ENCODE measurements at regions not wholly inside any gene's neighbourhood (a gene's known extent, or its start where the extent isn't known, plus 50 kb on each side); places are given as distances from the start of the nearest gene placed in this dataset.

- Histone ChIP-seq H3K27ac (ENCODE audit: low read depth, low read length) (no peak overlapping the region), H2BK15ac (ENCODE audit: low read length) (no peak overlapping the region), H3K79me1 (ENCODE audit: low read depth, low read length) (no peaks in the 10 kb centered on the region), H3K79me2 (ENCODE audit: control insufficient read depth in 1 of 2, insufficient read depth in 2 of 2, low read length in 2 of 2) (no peaks in the 10 kb centered on the region), H3K36me3 (ENCODE audit: control insufficient read depth in 2 of 4, insufficient read depth in 4 of 4, low read length in 3 of 4) (no peaks in the 10 kb centered on the region), H4K91ac (replicated peaks; ENCODE audit: insufficient read length, low read length) (no peak overlapping the region), H2AK5ac (ENCODE audit: low read depth, low read length) (no peak overlapping the region), H3K4me1 (replicated peaks in 1 of 4; ENCODE audit: control insufficient read depth in 3 of 4, insufficient read depth in 4 of 4, low read length in 3 of 4) (no peaks in the 10 kb centered on the region), H4K8ac (ENCODE audit: extremely low read depth, insufficient read depth, low read length) (no peak overlapping the region), H3K27me3 (replicated peaks in 1 of 4; ENCODE audit: control insufficient read depth in 3 of 4, extremely low read depth in 1 of 4, insufficient read depth in 3 of 4, low read length in 3 of 4) (no peaks in the 10 kb centered on the region), H4K20me1 (replicated peaks in 1 of 2; ENCODE audit: control insufficient read depth in 1 of 2, insufficient read depth in 2 of 2, low read length in 2 of 2) (no peaks in the 10 kb centered on the region), H3K23ac (ENCODE audit: insufficient read length) (no peak overlapping the region), H3K4me2 (ENCODE audit: insufficient read depth in 1 of 2, low read depth in 2 of 2, low read length in 2 of 2) (no peak overlapping the region), H3K56ac (replicated peaks; ENCODE audit: insufficient read length, low read depth, low read length) (no peak overlapping the region), H3K4me3 (ENCODE audit: extremely low read depth in 1 of 4, insufficient read depth in 2 of 4, low read depth in 3 of 4, low read length in 4 of 4) (no peak overlapping the region), H2BK5ac (ENCODE audit: low read depth, low read length) (no peak overlapping the region), H3K4ac (replicated peaks; ENCODE audit: insufficient read length, low read depth, low read length) (no peak overlapping the region), H2BK12ac (ENCODE audit: low read depth, low read length) (no peak overlapping the region), H3K23me2 (ENCODE audit: low read depth, low read length) (no peaks in the 10 kb centered on the region), H3K14ac (ENCODE audit: insufficient read length) (no peak overlapping the region), H2AFZ (ENCODE audit: low read length) (no peak overlapping the region), H2BK20ac (ENCODE audit: low read length) (no peak overlapping the region), H4K5ac (ENCODE audit: insufficient read length, low read depth, low read length) (no peak overlapping the region), H3K18ac (ENCODE audit: extremely low read depth, low read length) (no peak overlapping the region), H3K9ac (replicated peaks in 1 of 4; ENCODE audit: extremely low read depth in 1 of 4, low read depth in 3 of 4, low read length in 3 of 4) (no peak overlapping the region), H3K9me3 (ENCODE audit: insufficient read depth in 2 of 2, low read depth in 1 of 2, low read length in 1 of 2) (no peaks in the 10 kb centered on the region), H2BK120ac (replicated peaks; ENCODE audit: low read depth, low read length) (no peak overlapping the region)
- 91% methylated on average over 4 of the region's 4 CpGs; no CpG with 5 or more reads in 1 of the 2 experiments for WGBS, 2 experiments (ENCODE audit: extremely low coverage in 1 of 2, insufficient coverage in 1 of 2, insufficient read length in 1 of 2, insufficient replicate concordance in 2 of 2, low coverage in 1 of 2, low lambda C conversion rate in 2 of 2, missing lambda C conversion rate in 1 of 2)
- POLR2A ChIA-PET (ENCODE audit: partially characterized antibody), result no interaction called here
- DNase-seq (ENCODE audit: low read depth in 1 of 2, low spot score in 2 of 2) (no peak), FAIRE-seq (no peak)
- TF ChIP-seq HDAC6 (IDR thresholded peaks at IDR 0.05; ENCODE audit: low read depth, low read length) (no peak), SIRT6 (IDR thresholded peaks at IDR 0.05; ENCODE audit: low read length) (no peak), SP2 (IDR thresholded peaks at IDR 0.05; ENCODE audit: low read length) (no peak), CBX5 (IDR thresholded peaks at IDR 0.05; ENCODE audit: low read depth, low read length) (no peak), EP300 (IDR thresholded peaks at IDR 0.05; ENCODE audit: borderline replicate concordance in 1 of 2, low read depth in 2 of 2, low read length in 2 of 2) (no peak), CHD1 (IDR thresholded peaks at IDR 0.05; ENCODE audit: low read depth, low read length) (no peak), SUZ12 (IDR thresholded peaks at IDR 0.05; ENCODE audit: low read length) (no peak), RXRA (IDR thresholded peaks at IDR 0.05; ENCODE audit: insufficient read depth, low read depth, low read length) (no peak), SP1 (IDR thresholded peaks at IDR 0.05; ENCODE audit: low read depth, low read length) (no peak), HDAC2 (IDR thresholded peaks at IDR 0.05; ENCODE audit: borderline replicate concordance in 1 of 2, low read depth in 2 of 2, low read length in 2 of 2) (no peak), SAP30 (IDR thresholded peaks at IDR 0.05; ENCODE audit: insufficient read depth, insufficient replicate concordance, low read length) (no peak), TEAD4 (IDR thresholded peaks at IDR 0.05; ENCODE audit: low read depth, low read length) (no peak), JUND (IDR thresholded peaks at IDR 0.05; ENCODE audit: low read length) (no peak), KDM1A (IDR thresholded peaks at IDR 0.05; ENCODE audit: borderline replicate concordance, low read length) (no peak), ZNF274 (IDR thresholded peaks at IDR 0.05; ENCODE audit: borderline replicate concordance, extremely low read depth, low read length) (no peak), CEBPB (IDR thresholded peaks at IDR 0.05; ENCODE audit: low read depth, low read length) (no peak)
- CTCF ChIA-PET (ENCODE audit: partially characterized antibody), result interaction anchor here (0.7 to 2.4 kb wide), 2 partner anchors 9 to 12 kb away, joined by 3 to 8 read pairs; no protein-coding TSS in a partner anchor
These were observed 448.4 kb downstream of the HS3ST3B1 start for GRCh38 chr17:14749269-14749668.

Measured in H1 (cell line).